ENCODE measurements at regions not wholly inside any gene's neighbourhood (a gene's known extent, or its start where the extent isn't known, plus 50 kb on each side); places are given as distances from the start of the nearest gene placed in this dataset.

DNA sequence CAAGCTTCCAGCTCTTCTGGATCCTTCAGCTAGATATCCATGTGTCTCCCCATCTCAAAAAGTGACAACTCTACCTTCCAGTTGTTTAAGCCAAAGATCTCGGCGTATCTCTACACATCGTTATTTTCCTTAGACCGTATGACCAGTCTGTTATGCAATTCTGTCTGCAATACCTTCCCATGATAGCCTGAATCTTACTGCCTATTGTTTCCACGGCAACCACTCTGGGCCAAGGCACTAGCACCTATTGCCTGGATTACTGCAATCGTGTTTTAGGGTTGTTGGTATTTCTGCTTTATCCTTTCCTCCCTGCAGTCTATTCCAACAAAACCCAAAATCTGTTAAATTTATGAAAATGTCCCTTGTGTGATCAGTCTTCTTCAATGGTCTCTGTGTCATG is 448.4 kb downstream of the MTRR start:
- TF ChIP-seq, protein P1, sequence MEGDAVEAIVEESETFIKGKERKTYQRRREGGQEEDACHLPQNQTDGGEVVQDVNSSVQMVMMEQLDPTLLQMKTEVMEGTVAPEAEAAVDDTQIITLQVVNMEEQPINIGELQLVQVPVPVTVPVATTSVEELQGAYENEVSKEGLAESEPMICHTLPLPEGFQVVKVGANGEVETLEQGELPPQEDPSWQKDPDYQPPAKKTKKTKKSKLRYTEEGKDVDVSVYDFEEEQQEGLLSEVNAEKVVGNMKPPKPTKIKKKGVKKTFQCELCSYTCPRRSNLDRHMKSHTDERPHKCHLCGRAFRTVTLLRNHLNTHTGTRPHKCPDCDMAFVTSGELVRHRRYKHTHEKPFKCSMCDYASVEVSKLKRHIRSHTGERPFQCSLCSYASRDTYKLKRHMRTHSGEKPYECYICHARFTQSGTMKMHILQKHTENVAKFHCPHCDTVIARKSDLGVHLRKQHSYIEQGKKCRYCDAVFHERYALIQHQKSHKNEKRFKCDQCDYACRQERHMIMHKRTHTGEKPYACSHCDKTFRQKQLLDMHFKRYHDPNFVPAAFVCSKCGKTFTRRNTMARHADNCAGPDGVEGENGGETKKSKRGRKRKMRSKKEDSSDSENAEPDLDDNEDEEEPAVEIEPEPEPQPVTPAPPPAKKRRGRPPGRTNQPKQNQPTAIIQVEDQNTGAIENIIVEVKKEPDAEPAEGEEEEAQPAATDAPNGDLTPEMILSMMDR (IDR thresholded peaks at IDR 0.05), result no peak
- TF ChIP-seq, protein P2, sequence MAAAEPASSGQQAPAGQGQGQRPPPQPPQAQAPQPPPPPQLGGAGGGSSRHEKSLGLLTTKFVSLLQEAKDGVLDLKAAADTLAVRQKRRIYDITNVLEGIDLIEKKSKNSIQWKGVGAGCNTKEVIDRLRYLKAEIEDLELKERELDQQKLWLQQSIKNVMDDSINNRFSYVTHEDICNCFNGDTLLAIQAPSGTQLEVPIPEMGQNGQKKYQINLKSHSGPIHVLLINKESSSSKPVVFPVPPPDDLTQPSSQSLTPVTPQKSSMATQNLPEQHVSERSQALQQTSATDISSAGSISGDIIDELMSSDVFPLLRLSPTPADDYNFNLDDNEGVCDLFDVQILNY (CRISPR knock-in tag; IDR thresholded peaks at IDR 0.05), result no peak
- TF ChIP-seq, protein P3, sequence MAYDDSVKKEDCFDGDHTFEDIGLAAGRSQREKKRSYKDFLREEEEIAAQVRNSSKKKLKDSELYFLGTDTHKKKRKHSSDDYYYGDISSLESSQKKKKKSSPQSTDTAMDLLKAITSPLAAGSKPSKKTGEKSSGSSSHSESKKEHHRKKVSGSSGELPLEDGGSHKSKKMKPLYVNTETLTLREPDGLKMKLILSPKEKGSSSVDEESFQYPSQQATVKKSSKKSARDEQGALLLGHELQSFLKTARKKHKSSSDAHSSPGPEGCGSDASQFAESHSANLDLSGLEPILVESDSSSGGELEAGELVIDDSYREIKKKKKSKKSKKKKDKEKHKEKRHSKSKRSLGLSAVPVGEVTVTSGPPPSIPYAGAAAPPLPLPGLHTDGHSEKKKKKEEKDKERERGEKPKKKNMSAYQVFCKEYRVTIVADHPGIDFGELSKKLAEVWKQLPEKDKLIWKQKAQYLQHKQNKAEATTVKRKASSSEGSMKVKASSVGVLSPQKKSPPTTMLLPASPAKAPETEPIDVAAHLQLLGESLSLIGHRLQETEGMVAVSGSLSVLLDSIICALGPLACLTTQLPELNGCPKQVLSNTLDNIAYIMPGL (CRISPR knock-in tag; IDR thresholded peaks at IDR 0.05), result no peak
